K562 (cell line): ENCODE measurements at regions not wholly inside any gene's neighbourhood (a gene's known extent, or its start where the extent isn't known, plus 50 kb on each side); places are given as distances from the start of the nearest gene placed in this dataset.

Source experiments
- ATAC-seq: fragments of 200-7000 bp; cut with Tn5 transposase; 3 replicates; pipeline ENCODE4 v1.9.1; 2020; ENCODE audit warnings: moderate library complexity
- BruUV-seq: library from RNA; stranded (reverse); fragments of 400-500 nt; replicated peaks from 2 replicates; lab custom pipeline; 2021; lab: Mats Ljungman, UMichigan
- CTCF ChIA-PET: fragments of 300-600 bp; formaldehyde crosslinking; extraction: SDS; loops from one replicate; lab custom pipeline; 2021; ENCODE audit warnings: low intra/inter-chr PET ratio; lab: Yijun Ruan, JAX
- POLR2A ChIA-PET: fragments of 300-600, 350-650 bp; sonication (Branson Sonifier 250); formaldehyde crosslinking; extraction: SDS; loops from one replicate; lab custom pipeline; 2021; ENCODE audit warnings: antibody characterized with exemption, inconsistent platforms; lab: Yijun Ruan, JAX
- DNase-seq, 4 experiments: peaks; one replicate each; pipeline versions ENCODE4 v3.0.0 to v3.0.0-alpha.2; 2011 to 2018; ENCODE audit warnings: low spot score in 3 of 4, mixed read lengths in 3 of 4; ENCODE audit errors: extremely low read depth in 1 of 4
- FAIRE-seq: peaks from 2 replicates; lab custom pipeline; 2011; peaks lifted over from hg19 to GRCh38; lab: Jason Lieb, UNC
- H2AFZ ChIP-seq: 2 replicates; pipeline ENCODE4 v1.6.0; 2011; ENCODE audit warnings: low read depth, low read length, control low read depth, inconsistent platforms
- H3K27ac ChIP-seq: fragments of 200-600 bp; 3 replicates; pipeline ENCODE4 v1.8.0; 2011; ENCODE audit warnings: low read depth, mild to moderate bottlenecking, control low read depth, inconsistent platforms, low read length, moderate library complexity, mixed read lengths; ENCODE audit errors: extremely low read depth
- H3K27me3 ChIP-seq, 2 experiments: fragments of 300-600 bp in 1 of 2; 2 replicates in 1 of 2; 3 replicates in 1 of 2; pipeline versions ENCODE4 v1.6.0 to v1.8.0; 2011; ENCODE audit warnings: inconsistent platforms in 2 of 2, low read length in 2 of 2, mild to moderate bottlenecking in 1 of 2, mixed read lengths in 1 of 2, moderate library complexity in 1 of 2; ENCODE audit not compliant: control insufficient read depth in 2 of 2, insufficient read depth in 2 of 2
- H3K36me3 ChIP-seq: fragments of 300-600 bp; 3 replicates; pipeline ENCODE4 v1.8.0; 2011; ENCODE audit warnings: mild to moderate bottlenecking, low read length, inconsistent platforms; ENCODE audit not compliant: control insufficient read depth, insufficient read depth
- H3K4me1 ChIP-seq, 2 experiments: fragments of 200-600 bp in 1 of 2; replicated peaks in 1 of 2; 2 replicates in 1 of 2; 3 replicates in 1 of 2; pipeline versions ENCODE4 v1.5.1 to v1.8.0; 2011; ENCODE audit warnings: inconsistent platforms in 2 of 2, low read length in 2 of 2, mild to moderate bottlenecking in 1 of 2, mixed read lengths in 1 of 2, moderate library complexity in 1 of 2; ENCODE audit not compliant: control insufficient read depth in 2 of 2, insufficient read depth in 2 of 2
- H3K4me2 ChIP-seq: 2 replicates; pipeline ENCODE4 v1.6.1; 2011; ENCODE audit warnings: low read length, control low read depth, inconsistent platforms, mixed read lengths; ENCODE audit not compliant: insufficient read depth
- H3K4me3 ChIP-seq: fragments of 200-600 bp; sonication (generic), shearing (Covaris generic); 2 replicates; pipeline ENCODE4 v1.5.1; 2016; ENCODE audit warnings: control low read depth, inconsistent platforms
- H3K79me2 ChIP-seq: fragments of 200-600 bp; 3 replicates; pipeline ENCODE4 v1.8.0; 2011; ENCODE audit warnings: low read length, inconsistent platforms; ENCODE audit not compliant: control insufficient read depth, insufficient read depth
- H3K9ac ChIP-seq, 2 experiments: 2 replicates each; pipeline versions ENCODE4 v1.6.0 to v1.6.1; 2011; ENCODE audit warnings: low read depth in 2 of 2, low read length in 2 of 2, control low read depth in 1 of 2, inconsistent platforms in 1 of 2, mild to moderate bottlenecking in 1 of 2, mixed read lengths in 1 of 2; ENCODE audit not compliant: insufficient read depth in 1 of 2
- H3K9me1 ChIP-seq: one replicate; pipeline ENCODE4 v1.6.0; 2011; ENCODE audit warnings: inconsistent platforms, mild to moderate bottlenecking, low read length, moderate library complexity; ENCODE audit not compliant: control insufficient read depth, insufficient read depth
- H3K9me3 ChIP-seq: replicated peaks from 2 replicates; pipeline ENCODE4 v1.5.1; 2011; ENCODE audit warnings: low read depth, low read length, inconsistent platforms; ENCODE audit not compliant: control insufficient read depth, insufficient read depth
- H4K20me1 ChIP-seq: replicated peaks from 2 replicates; pipeline ENCODE4 v1.6.1; 2011; ENCODE audit warnings: low read length, inconsistent platforms, mixed read lengths; ENCODE audit not compliant: control insufficient read depth, insufficient read depth
- ATF1 ChIP-seq, 2 experiments: fragments of 450-650 bp in 1 of 2; IDR thresholded peaks; 2 replicates each; pipeline ENCODE4 v1.6.1; 2016; ENCODE audit warnings: missing compliant biosample characterization in 1 of 2, missing genetic modification characterization in 1 of 2
- GATA2 ChIP-seq: sonication (generic); formaldehyde crosslinking; IDR thresholded peaks from 2 replicates; pipeline ENCODE4 v1.4.0; 2020; ENCODE audit warnings: mild to moderate bottlenecking, missing genetic modification reagents
- HINFP ChIP-seq: fragments of 450-650 bp; conservative IDR thresholded peaks from 2 replicates; pipeline ENCODE4 v1.6.1; 2016; ENCODE audit warnings: missing genetic modification characterization, low read depth, mild to moderate bottlenecking, control low read depth, missing compliant biosample characterization
- HNRNPH1 ChIP-seq: fragments of 200-400 bp; formaldehyde crosslinking; optimal IDR thresholded peaks from 2 replicates; pipeline ENCODE3; 2017; ENCODE audit warnings: low read depth, mild to moderate bottlenecking, low read length, moderate library complexity
- HSF4 ChIP-seq: fragments of 250-450 bp; sonication (Bioruptor Pico); IDR thresholded peaks from 2 replicates; pipeline ENCODE4 v2.1.2; 2022; ENCODE audit warnings: mild to moderate bottlenecking, moderate library complexity, borderline replicate concordance
- KLF6 ChIP-seq: fragments of 250-450 bp; sonication (Bioruptor Pico); IDR thresholded peaks from 2 replicates; pipeline ENCODE4 v1.4.0; 2020; ENCODE audit warnings: mild to moderate bottlenecking, moderate library complexity, borderline replicate concordance
- MBD2 ChIP-seq: sonication (generic); IDR thresholded peaks from 2 replicates; pipeline ENCODE4 v1.6.1; 2016; ENCODE audit warnings: low read depth, borderline replicate concordance
- PML ChIP-seq: IDR thresholded peaks from 2 replicates; pipeline ENCODE4 v1.6.1; 2012; ENCODE audit warnings: low read length, inconsistent platforms
- RBM25 ChIP-seq: fragments of 200-400 bp; formaldehyde crosslinking; IDR thresholded peaks from 2 replicates; pipeline ENCODE4 v1.6.1; 2018; ENCODE audit warnings: low read length, low read depth, moderate library complexity; ENCODE audit not compliant: severe bottlenecking
- RFX1 ChIP-seq: fragments of 450-650 bp; IDR thresholded peaks from 2 replicates; pipeline ENCODE4 v1.6.1; 2016; ENCODE audit warnings: mild to moderate bottlenecking, moderate library complexity
- TARDBP ChIP-seq: fragments of 450-650 bp; IDR thresholded peaks from 2 replicates; pipeline ENCODE4 v1.6.1; 2016
- ZBTB5 ChIP-seq: fragments of 450-650 bp; IDR thresholded peaks from 2 replicates; pipeline ENCODE4 v1.6.1; 2017; ENCODE audit warnings: antibody characterized with exemption
- ZBTB8A ChIP-seq: fragments of 450-650 bp; IDR thresholded peaks from 2 replicates; pipeline ENCODE4 v1.6.1; 2018; ENCODE audit warnings: mild to moderate bottlenecking, moderate library complexity; ENCODE audit not compliant: partially characterized antibody
- ZBTB9 ChIP-seq: fragments of 450-650 bp; formaldehyde crosslinking; IDR thresholded peaks from 2 replicates; pipeline ENCODE4 v1.4.0; 2020; ENCODE audit warnings: mild to moderate bottlenecking, moderate library complexity
- ZC3H8 ChIP-seq: fragments of 450-650 bp; IDR thresholded peaks from 2 replicates; pipeline ENCODE4 v1.6.1; 2017
- ZKSCAN8 ChIP-seq: fragments of 200-800 bp; sonication (Bioruptor generic); IDR thresholded peaks from 2 replicates; pipeline ENCODE4 v1.6.1; 2016; ENCODE audit warnings: missing genetic modification characterization, missing compliant biosample characterization
- WGBS: fragments of 100-300 bp; shearing (Covaris generic); methylation state at CpG from one replicate; pipeline ENCODE4 v1.1.6; 2016; ENCODE audit warnings: low coverage, mixed read lengths; ENCODE audit not compliant: insufficient coverage; ENCODE audit errors: missing lambda C conversion rate; 5-methylcytosine and 5-hydroxymethylcytosine counted together
- in situ Hi-C: fragments of 300-500 bp; cut with MboI; formaldehyde crosslinking; loops from 4 replicates; pipeline ENCODE4 v1.15.0; 2018; ENCODE audit warnings: inconsistent platforms, mixed read lengths
- intact Hi-C: fragments of 100-400 bp; cut with micrococcal nuclease; formaldehyde crosslinking; loops from 2 replicates; pipeline ENCODE4 v1.14.2; 2022
- TF ChIP-seq, protein P1 (sequence below): fragments of 250-450 bp; sonication (Bioruptor Pico); IDR thresholded peaks from 2 replicates; pipeline ENCODE4 v1.8.0; 2021; ENCODE audit warnings: mild to moderate bottlenecking, moderate library complexity

GRCh38 chr3:72164635-72164978 is 379.7 kb upstream of the PROK2 start:
- in situ Hi-C loops (no loop called here), intact Hi-C loops (loop anchor here (5.0 kb wide), 2 partner anchors 77 to 103 kb away; no protein-coding TSS in a partner anchor)
- ATAC-seq: no peak
- H3K9me1 ChIP-seq: no peaks in the 10 kb centered on the region
- no peaks in the 10 kb centered on the region for H3K27me3 ChIP-seq
- H2AFZ ChIP-seq: no peak overlapping the region
- POLR2A ChIA-PET: interaction anchor here (0.6 to 1.8 kb wide), 2 partner anchors 9 to 94 kb away, joined by 3 to 4 read pairs; no protein-coding TSS in a partner anchor
- FAIRE-seq: no peak
- no peaks in the 10 kb centered on the region for H3K36me3 ChIP-seq
- peaks cover 18 to 47% of the 10 kb centered on the region in 2 experiments; a peak in 4 of 5 replicates for H3K4me1 ChIP-seq
- H3K9me3 ChIP-seq: no peaks in the 10 kb centered on the region; the same call in 1 of the 2 replicates
- no peak overlapping the region for H3K9ac ChIP-seq
- H3K4me3 ChIP-seq: no peak overlapping the region
- H3K79me2 ChIP-seq: no peaks in the 10 kb centered on the region
- DNase-seq: no peak
- H3K4me2 ChIP-seq: no peak overlapping the region
- 72% methylated on average over 4 of the region's 5 CpGs for WGBS
- no TSS peak for BruUV-seq
- no peak overlapping the region; the same call in 2 of the 3 replicates for H3K27ac ChIP-seq
- H4K20me1 ChIP-seq: no peaks in the 10 kb centered on the region
- CTCF ChIA-PET: no interaction called here
- TF ChIP-seq, protein P1, sequence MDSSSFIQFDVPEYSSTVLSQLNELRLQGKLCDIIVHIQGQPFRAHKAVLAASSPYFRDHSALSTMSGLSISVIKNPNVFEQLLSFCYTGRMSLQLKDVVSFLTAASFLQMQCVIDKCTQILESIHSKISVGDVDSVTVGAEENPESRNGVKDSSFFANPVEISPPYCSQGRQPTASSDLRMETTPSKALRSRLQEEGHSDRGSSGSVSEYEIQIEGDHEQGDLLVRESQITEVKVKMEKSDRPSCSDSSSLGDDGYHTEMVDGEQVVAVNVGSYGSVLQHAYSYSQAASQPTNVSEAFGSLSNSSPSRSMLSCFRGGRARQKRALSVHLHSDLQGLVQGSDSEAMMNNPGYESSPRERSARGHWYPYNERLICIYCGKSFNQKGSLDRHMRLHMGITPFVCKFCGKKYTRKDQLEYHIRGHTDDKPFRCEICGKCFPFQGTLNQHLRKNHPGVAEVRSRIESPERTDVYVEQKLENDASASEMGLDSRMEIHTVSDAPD (CRISPR knock-in tag): no peak
- TF ChIP-seq RFX1 (no peak), TARDBP (no peak), KLF6 (no peak), HNRNPH1 (no peak), HINFP (tag) (no peak), ZC3H8 (no peak), GATA2 (CRISPR knock-in tag) (no peak), PML (no peak), RBM25 (no peak), ZBTB9 (no peak), MBD2 (no peak), HSF4 (CRISPR knock-in tag) (no peak), ZBTB8A (no peak), ATF1 (CRISPR knock-in tag; IDR thresholded peaks at IDR 0.05) (no peak), ATF1 (tag; IDR thresholded peaks at IDR 0.05) (no peak), ZBTB5 (no peak), ZKSCAN8 (CRISPR knock-in tag) (no peak)
